ENCODE measurements at regions not wholly inside any gene's neighbourhood (a gene's known extent, or its start where the extent isn't known, plus 50 kb on each side); places are given as distances from the start of the nearest gene placed in this dataset.
"Not testable (repeated sequence)": the region's sequence is repeated elsewhere in the genome, so short reads cannot be mapped to it uniquely, and the experiment has no call there.

- H3K4me3 ChIP-seq (ENCODE audit: low read depth, low read length); DNase-seq (ENCODE audit: low read depth); H3K27me3 ChIP-seq (ENCODE audit: control insufficient read depth, insufficient read depth, low read length); FAIRE-seq; H3K36me3 ChIP-seq (ENCODE audit: control insufficient read depth, insufficient read depth, low read length): not testable (repeated sequence)
Observed at GRCh38 chr20:30313660-30314059, 943.8 kb upstream of the DEFB115 start.

- not testable (repeated sequence) for DNase-seq (ENCODE audit: low read depth); H3K27me3 ChIP-seq (ENCODE audit: control insufficient read depth, insufficient read depth, low read length); FAIRE-seq; H3K4me3 ChIP-seq (ENCODE audit: low read depth, low read length); H3K36me3 ChIP-seq (ENCODE audit: control insufficient read depth, insufficient read depth, low read length)
Observed at GRCh38 chr20:30316063-30316462, 941.4 kb upstream of the DEFB115 start.

- H3K4me3 ChIP-seq (ENCODE audit: low read depth, low read length); FAIRE-seq; H3K36me3 ChIP-seq (ENCODE audit: control insufficient read depth, insufficient read depth, low read length); H3K27me3 ChIP-seq (ENCODE audit: control insufficient read depth, insufficient read depth, low read length); DNase-seq (ENCODE audit: low read depth): not testable (repeated sequence)
Observed at GRCh38 chr20:30316532-30317299, 940.7 kb upstream of the DEFB115 start.

GRCh38 chr20:30333744-30334143 lies 923.7 kb upstream of the DEFB115 start:
- not testable (repeated sequence) for DNase-seq (ENCODE audit: low read depth); H3K4me3 ChIP-seq (ENCODE audit: low read depth, low read length); H3K27me3 ChIP-seq (ENCODE audit: control insufficient read depth, insufficient read depth, low read length); FAIRE-seq; H3K36me3 ChIP-seq (ENCODE audit: control insufficient read depth, insufficient read depth, low read length)

- not testable (repeated sequence) for H3K36me3 ChIP-seq (ENCODE audit: control insufficient read depth, insufficient read depth, low read length); DNase-seq (ENCODE audit: low read depth); FAIRE-seq; H3K27me3 ChIP-seq (ENCODE audit: control insufficient read depth, insufficient read depth, low read length); H3K4me3 ChIP-seq (ENCODE audit: low read depth, low read length)
Observed at GRCh38 chr20:30337556-30337955, 919.9 kb upstream of the DEFB115 start.

GRCh38 chr20:30348932-30349331 lies 908.5 kb upstream of the DEFB115 start:
- not testable (repeated sequence) for H3K4me3 ChIP-seq (ENCODE audit: low read depth, low read length); H3K27me3 ChIP-seq (ENCODE audit: control insufficient read depth, insufficient read depth, low read length); H3K36me3 ChIP-seq (ENCODE audit: control insufficient read depth, insufficient read depth, low read length); FAIRE-seq; DNase-seq (ENCODE audit: low read depth)

- DNase-seq (ENCODE audit: low read depth); FAIRE-seq; H3K4me3 ChIP-seq (ENCODE audit: low read depth, low read length); H3K36me3 ChIP-seq (ENCODE audit: control insufficient read depth, insufficient read depth, low read length); H3K27me3 ChIP-seq (ENCODE audit: control insufficient read depth, insufficient read depth, low read length): not testable (repeated sequence)
- peak; percentile 36 for TF ChIP-seq CTCF (IDR thresholded peaks at IDR 0.05; ENCODE audit: insufficient read depth, low read length, severe bottlenecking)
Observed at GRCh38 chr20:30356854-30357467, 900.5 kb upstream of the DEFB115 start.

- not testable (repeated sequence) for H3K27me3 ChIP-seq (ENCODE audit: control insufficient read depth, insufficient read depth, low read length); H3K36me3 ChIP-seq (ENCODE audit: control insufficient read depth, insufficient read depth, low read length); DNase-seq (ENCODE audit: low read depth); FAIRE-seq; H3K4me3 ChIP-seq (ENCODE audit: low read depth, low read length)
Observed at GRCh38 chr20:30361756-30362155, 895.7 kb upstream of the DEFB115 start.

- peak overlapping the region; percentile 76 for H3K4me3 ChIP-seq (ENCODE audit: low read depth, low read length)
- not testable (repeated sequence) for H3K36me3 ChIP-seq (ENCODE audit: control insufficient read depth, insufficient read depth, low read length); FAIRE-seq; DNase-seq (ENCODE audit: low read depth); H3K27me3 ChIP-seq (ENCODE audit: control insufficient read depth, insufficient read depth, low read length)
Observed at GRCh38 chr20:30376430-30376766, 881.1 kb upstream of the DEFB115 start.
